SK-N-SH (cell line): ENCODE measurements at regions not wholly inside any gene's neighbourhood (a gene's known extent, or its start where the extent isn't known, plus 50 kb on each side); places are given as distances from the start of the nearest gene placed in this dataset.

Source experiments
- CTCF ChIP-seq: fragments of 200-600 bp; sonication (generic); IDR thresholded peaks from 2 replicates; pipeline ENCODE4 v1.6.1; 2017; ENCODE audit warnings: antibody characterized with exemption, mild to moderate bottlenecking, moderate library complexity
- ELF1 ChIP-seq: IDR thresholded peaks from 2 replicates; pipeline ENCODE4 v1.4.0; 2012
- EP300 ChIP-seq, 2 experiments: IDR thresholded peaks; 2 replicates each; pipeline versions ENCODE4 v1.4.0 to v1.6.1; 2012; ENCODE audit warnings: borderline replicate concordance in 1 of 2, low read depth in 1 of 2, low read length in 1 of 2
- FOXM1 ChIP-seq: IDR thresholded peaks from 2 replicates; pipeline ENCODE4 v1.4.0; 2012; ENCODE audit warnings: low read depth, mild to moderate bottlenecking
- MAX ChIP-seq: IDR thresholded peaks from 2 replicates; pipeline ENCODE4 v1.4.0; 2012; ENCODE audit warnings: low read depth
- MEF2A ChIP-seq: IDR thresholded peaks from 2 replicates; pipeline ENCODE4 v1.4.0; 2012; ENCODE audit warnings: low read depth, borderline replicate concordance
- POLR2AphosphoS5 ChIP-seq: IDR thresholded peaks from 2 replicates; pipeline ENCODE4 v1.6.1; 2012; ENCODE audit warnings: low read depth, low read length
- RFX5 ChIP-seq: IDR thresholded peaks from 2 replicates; pipeline ENCODE4 v1.6.1; 2012; ENCODE audit warnings: mild to moderate bottlenecking, improper control_type of control experiment, low read length
- SMC3 ChIP-seq: IDR thresholded peaks from 2 replicates; pipeline ENCODE4 v1.6.1; 2012; ENCODE audit warnings: low read depth, low read length, improper control_type of control experiment
- TAF1 ChIP-seq: IDR thresholded peaks from 2 replicates; pipeline ENCODE4 v1.6.1; 2012; ENCODE audit warnings: low read depth, mild to moderate bottlenecking, low read length, moderate library complexity, borderline replicate concordance
- ZBTB33 ChIP-seq: IDR thresholded peaks from 2 replicates; pipeline ENCODE4 v1.4.0; 2012; ENCODE audit warnings: low read depth, borderline replicate concordance

GRCh38 chr13:40023595-40024203, 368.2 kb downstream of the COG6 start:
- TF ChIP-seq CTCF (no peak), MEF2A (no peak), POLR2AphosphoS5 (0 out of 2 replicates have a peak, but pooled peaks have one; percentile 32), TAF1 (no peak), MAX (no peak), ELF1 (no peak), SMC3 (no peak), EP300 (IDR thresholded peaks at IDR 0.05; ENCODE audit: borderline replicate concordance in 1 of 2, low read depth in 1 of 2, low read length in 1 of 2) (no peak; a peak in 1 of 4 replicates), ZBTB33 (no peak), RFX5 (no peak), FOXM1 (no peak)
